Fibroblast of skin of back (primary cell): ENCODE measurements at regions not wholly inside any gene's neighbourhood (a gene's known extent, or its start where the extent isn't known, plus 50 kb on each side); places are given as distances from the start of the nearest gene placed in this dataset.
"Not testable (repeated sequence)": the region's sequence is repeated elsewhere in the genome, so short reads cannot be mapped to it uniquely, and the experiment has no call there.

Source experiments
- DNase-seq: peaks from one replicate; pipeline ENCODE4 v3.0.0-alpha.2; 2013

GRCh38 chr11:122020902-122021301 is 95.1 kb downstream of the BLID start:
- peak; percentile 42 for DNase-seq

GRCh38 chr11:122019908-122020694 is 95.9 kb downstream of the BLID start:
- no peak for DNase-seq

- no peak for DNase-seq
Observed at GRCh38 chr11:122007601-122008071, 108.4 kb downstream of the BLID start.

- DNase-seq: no peak
Observed at GRCh38 chr11:122004446-122004845, 111.6 kb downstream of the BLID start.

- no peak for DNase-seq
Observed at GRCh38 chr11:122002926-122003325, 113.1 kb downstream of the BLID start.

GRCh38 chr11:122002047-122002446 is 114.0 kb downstream of the BLID start:
- DNase-seq: no peak

- DNase-seq: no peak
Observed at GRCh38 chr11:121999651-122000050, 116.4 kb downstream of the BLID start.

GRCh38 chr11:121996574-121996973 is 119.4 kb downstream of the BLID start:
- no peak for DNase-seq

GRCh38 chr11:121983901-121984300 is 132.1 kb downstream of the BLID start:
- DNase-seq: no peak

- DNase-seq: not testable (repeated sequence)
Observed at GRCh38 chr11:121977914-121978313, 138.1 kb downstream of the BLID start.

GRCh38 chr11:121968638-121969037 is 147.4 kb downstream of the BLID start:
- DNase-seq: no peak

GRCh38 chr11:121967131-121967704 is 148.8 kb downstream of the BLID start:
- no peak for DNase-seq

GRCh38 chr11:121965330-121965729 is 150.7 kb downstream of the BLID start:
- peak; percentile 64 for DNase-seq

- DNase-seq: peak; percentile 76
Observed at GRCh38 chr11:121964591-121964990, 151.4 kb downstream of the BLID start.

GRCh38 chr11:121963846-121964245 is 152.2 kb downstream of the BLID start:
- peak; percentile 48 for DNase-seq

- DNase-seq: peak; percentile 8
Observed at GRCh38 chr11:121961321-121961801, 154.7 kb downstream of the BLID start.

- peak; percentile 12 for DNase-seq
Observed at GRCh38 chr11:121958971-121959325, 157.1 kb downstream of the BLID start.

GRCh38 chr11:121958323-121958970 is 157.6 kb downstream of the BLID start:
- no peak for DNase-seq

GRCh38 chr11:121953122-121953521 is 162.9 kb downstream of the BLID start:
- DNase-seq: no peak

GRCh38 chr11:121950160-121950559 is 165.9 kb downstream of the BLID start:
- no peak for DNase-seq

GRCh38 chr11:121946514-121946913 is 169.5 kb downstream of the BLID start:
- DNase-seq: no peak

GRCh38 chr11:121944556-121945230 is 171.3 kb downstream of the BLID start:
- no peak for DNase-seq

GRCh38 chr11:121938076-121938475 is 177.9 kb downstream of the BLID start:
- no peak for DNase-seq
